Hepatocyte (in vitro differentiated cells): ENCODE measurements at regions not wholly inside any gene's neighbourhood (a gene's known extent, or its start where the extent isn't known, plus 50 kb on each side); places are given as distances from the start of the nearest gene placed in this dataset.

Experiments used
- DNase-seq: peaks from one replicate; pipeline ENCODE4 v3.0.0-alpha.2; 2016; ENCODE audit warnings: low spot score
- H2AFZ ChIP-seq: fragments of 200-600 bp; sonication (generic); 2 replicates; pipeline ENCODE4 v1.6.0; 2016; ENCODE audit warnings: antibody characterized with exemption, mild to moderate bottlenecking
- H3K27ac ChIP-seq: fragments of 200-600 bp; sonication (generic); 2 replicates; pipeline ENCODE4 v1.5.1; 2016; ENCODE audit warnings: mild to moderate bottlenecking
- H3K27me3 ChIP-seq: fragments of 200-600 bp; sonication (generic); 2 replicates; pipeline ENCODE4 v1.6.1; 2016
- H3K36me3 ChIP-seq: fragments of 200-600 bp; sonication (generic); replicated peaks from 2 replicates; pipeline ENCODE4 v1.5.1; 2016; ENCODE audit warnings: low read depth; ENCODE audit not compliant: insufficient read depth
- H3K4me1 ChIP-seq: fragments of 200-600 bp; sonication (generic); 2 replicates; pipeline ENCODE4 v1.5.1; 2016; ENCODE audit warnings: mild to moderate bottlenecking, moderate library complexity; ENCODE audit not compliant: insufficient read depth
- H3K4me2 ChIP-seq: fragments of 200-600 bp; sonication (generic); 2 replicates; pipeline ENCODE4 v1.6.0; 2016
- H3K4me3 ChIP-seq: fragments of 200-600 bp; sonication (generic); 2 replicates; pipeline ENCODE4 v1.5.1; 2016; ENCODE audit warnings: mild to moderate bottlenecking
- H3K79me2 ChIP-seq: fragments of 200-600 bp; sonication (generic); 2 replicates; pipeline ENCODE4 v1.6.0; 2017; ENCODE audit warnings: mild to moderate bottlenecking
- H3K9me2 ChIP-seq: fragments of 200-600 bp; sonication (generic); replicated peaks from 2 replicates; pipeline ENCODE4 v1.6.0; 2017; ENCODE audit warnings: mild to moderate bottlenecking; ENCODE audit not compliant: insufficient read depth
- H3K9me3 ChIP-seq: fragments of 200-600 bp; sonication (generic); 2 replicates; pipeline ENCODE4 v1.5.1; 2016; ENCODE audit warnings: low read depth, mild to moderate bottlenecking
- H4K20me1 ChIP-seq: fragments of 200-600 bp; sonication (generic); 2 replicates; pipeline ENCODE4 v1.6.0; 2016; ENCODE audit warnings: mild to moderate bottlenecking; ENCODE audit not compliant: insufficient read depth, poor library complexity, severe bottlenecking
- EZH2 ChIP-seq: fragments of 200-600 bp; sonication (generic); IDR thresholded peaks from 2 replicates; pipeline ENCODE4 v1.6.1; 2016; ENCODE audit warnings: antibody characterized with exemption, mild to moderate bottlenecking, borderline replicate concordance
- EZH2phosphoT487 ChIP-seq: fragments of 200-600 bp; sonication (generic); IDR thresholded peaks from one replicate; pipeline ENCODE4 v1.6.1; 2018; ENCODE audit warnings: antibody characterized with exemption, mild to moderate bottlenecking, low read depth, moderate library complexity; ENCODE audit not compliant: unreplicated experiment, severe bottlenecking
- WGBS: methylation state at CpG from one replicate; pipeline ENCODE4 v1.1.6; 2016; ENCODE audit warnings: low lambda C conversion rate; ENCODE audit errors: missing lambda C conversion rate; 5-methylcytosine and 5-hydroxymethylcytosine counted together
- TF ChIP-seq, protein P1 (sequence below): fragments of 200-600 bp; sonication (generic); IDR thresholded peaks from 2 replicates; pipeline ENCODE4 v1.5.1; 2016; ENCODE audit warnings: antibody characterized with exemption, mild to moderate bottlenecking; ENCODE audit not compliant: poor library complexity

DNA sequence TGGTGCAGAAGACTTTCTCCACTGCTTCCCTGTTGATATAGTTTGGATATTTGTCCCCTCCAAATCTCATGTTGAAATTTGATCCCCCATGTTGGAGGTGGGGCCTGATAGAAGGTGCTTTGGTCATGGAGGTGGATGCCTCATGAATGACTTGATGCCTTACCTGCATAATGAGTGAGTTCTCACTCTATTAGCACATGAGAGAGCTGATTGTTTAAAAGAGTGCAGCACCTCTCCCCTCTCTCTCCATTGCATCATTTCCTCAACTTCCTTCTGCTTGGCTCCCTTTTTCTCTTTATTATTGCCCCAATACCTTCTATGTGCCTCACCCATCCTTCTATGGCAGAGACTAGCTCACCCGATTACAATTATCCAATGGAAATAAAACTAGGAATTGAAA, 90.8 kb upstream of the COX10 start:
- DNase-seq = no peak
- no peak overlapping the region for H2AFZ ChIP-seq
- H3K4me3 ChIP-seq = no peak overlapping the region
- no peaks in the 10 kb centered on the region for H3K27me3 ChIP-seq
- no peak overlapping the region for H3K4me2 ChIP-seq
- no peaks in the 10 kb centered on the region for H3K79me2 ChIP-seq
- WGBS = 87% methylated on average over 1 of the region's 1 CpG
- no peaks in the 10 kb centered on the region for H4K20me1 ChIP-seq
- no peaks in the 10 kb centered on the region for H3K4me1 ChIP-seq
- no peak overlapping the region for H3K27ac ChIP-seq
- H3K9me3 ChIP-seq = no peaks in the 10 kb centered on the region
- TF ChIP-seq EZH2phosphoT487 (no peak), EZH2 (no peak)
- TF ChIP-seq, protein P1, sequence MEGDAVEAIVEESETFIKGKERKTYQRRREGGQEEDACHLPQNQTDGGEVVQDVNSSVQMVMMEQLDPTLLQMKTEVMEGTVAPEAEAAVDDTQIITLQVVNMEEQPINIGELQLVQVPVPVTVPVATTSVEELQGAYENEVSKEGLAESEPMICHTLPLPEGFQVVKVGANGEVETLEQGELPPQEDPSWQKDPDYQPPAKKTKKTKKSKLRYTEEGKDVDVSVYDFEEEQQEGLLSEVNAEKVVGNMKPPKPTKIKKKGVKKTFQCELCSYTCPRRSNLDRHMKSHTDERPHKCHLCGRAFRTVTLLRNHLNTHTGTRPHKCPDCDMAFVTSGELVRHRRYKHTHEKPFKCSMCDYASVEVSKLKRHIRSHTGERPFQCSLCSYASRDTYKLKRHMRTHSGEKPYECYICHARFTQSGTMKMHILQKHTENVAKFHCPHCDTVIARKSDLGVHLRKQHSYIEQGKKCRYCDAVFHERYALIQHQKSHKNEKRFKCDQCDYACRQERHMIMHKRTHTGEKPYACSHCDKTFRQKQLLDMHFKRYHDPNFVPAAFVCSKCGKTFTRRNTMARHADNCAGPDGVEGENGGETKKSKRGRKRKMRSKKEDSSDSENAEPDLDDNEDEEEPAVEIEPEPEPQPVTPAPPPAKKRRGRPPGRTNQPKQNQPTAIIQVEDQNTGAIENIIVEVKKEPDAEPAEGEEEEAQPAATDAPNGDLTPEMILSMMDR = no peak
- no peaks in the 10 kb centered on the region for H3K9me2 ChIP-seq
- no peaks in the 10 kb centered on the region for H3K36me3 ChIP-seq

DNA sequence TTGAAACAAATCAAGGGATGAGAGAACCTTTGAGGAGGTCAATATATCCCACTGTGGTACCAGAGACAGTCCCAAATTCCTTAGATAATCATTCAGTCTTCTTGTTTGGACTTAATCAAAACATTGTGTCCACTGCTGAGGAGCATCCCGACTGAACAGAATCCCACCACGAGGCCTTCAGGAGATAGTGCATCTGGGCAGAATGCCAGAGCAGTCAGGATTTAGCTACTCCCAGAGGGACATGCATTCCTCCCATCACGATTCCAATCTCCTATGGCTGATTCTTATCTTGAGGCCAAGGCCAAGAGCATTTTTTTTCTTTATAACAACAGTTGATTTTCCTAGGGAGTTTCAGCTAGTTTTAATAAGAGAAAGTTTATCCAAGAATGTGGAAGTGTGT, 87.4 kb upstream of the COX10 start:
- H3K4me3 ChIP-seq = no peak overlapping the region
- no peaks in the 10 kb centered on the region for H3K36me3 ChIP-seq
- no peak overlapping the region for H2AFZ ChIP-seq
- no peaks in the 10 kb centered on the region for H3K27me3 ChIP-seq
- no peaks in the 10 kb centered on the region for H3K4me1 ChIP-seq
- TF ChIP-seq EZH2phosphoT487 = no peak
- no peak for TF ChIP-seq EZH2
- TF ChIP-seq, protein P1 = no peak
- no peaks in the 10 kb centered on the region for H3K9me2 ChIP-seq
- no peak overlapping the region for H3K4me2 ChIP-seq
- H3K79me2 ChIP-seq = no peaks in the 10 kb centered on the region
- H3K9me3 ChIP-seq = no peaks in the 10 kb centered on the region
- no peak for DNase-seq
- H3K27ac ChIP-seq = no peak overlapping the region
- H4K20me1 ChIP-seq = no peaks in the 10 kb centered on the region
- 43% methylated on average over 3 of the region's 3 CpGs for WGBS

DNA sequence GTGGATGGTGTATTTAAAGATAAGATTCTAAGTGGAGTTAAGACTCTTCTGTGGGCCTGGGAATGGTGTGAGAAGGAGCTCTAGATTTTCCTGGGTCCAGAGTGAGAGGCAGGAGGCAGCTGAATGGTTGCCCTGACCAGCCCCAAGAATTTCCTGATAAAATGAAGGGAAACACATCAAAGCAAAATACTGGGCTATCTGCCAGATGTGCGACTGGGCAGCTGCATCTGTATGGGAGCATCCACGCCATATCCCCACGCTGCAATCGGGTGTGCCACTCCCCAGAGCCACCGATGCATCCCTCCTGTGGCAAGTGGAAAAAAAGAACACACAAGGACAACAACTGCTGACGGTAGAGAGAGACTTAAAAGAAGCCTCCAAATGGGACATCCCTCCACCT, 84.3 kb upstream of the COX10 start:
- Histone ChIP-seq H3K79me2 (no peaks in the 10 kb centered on the region), H3K4me2 (no peak overlapping the region), H4K20me1 (no peaks in the 10 kb centered on the region), H3K27me3 (no peaks in the 10 kb centered on the region), H3K9me3 (no peaks in the 10 kb centered on the region), H3K36me3 (no peaks in the 10 kb centered on the region), H3K4me1 (no peaks in the 10 kb centered on the region), H3K4me3 (no peak overlapping the region), H2AFZ (no peak overlapping the region), H3K9me2 (no peaks in the 10 kb centered on the region), H3K27ac (no peak overlapping the region)
- DNase-seq = no peak
- TF ChIP-seq EZH2phosphoT487 = no peak
- no peak for TF ChIP-seq EZH2
- TF ChIP-seq, protein P1 = no peak
- 87% methylated on average over 5 of the region's 6 CpGs for WGBS

DNA sequence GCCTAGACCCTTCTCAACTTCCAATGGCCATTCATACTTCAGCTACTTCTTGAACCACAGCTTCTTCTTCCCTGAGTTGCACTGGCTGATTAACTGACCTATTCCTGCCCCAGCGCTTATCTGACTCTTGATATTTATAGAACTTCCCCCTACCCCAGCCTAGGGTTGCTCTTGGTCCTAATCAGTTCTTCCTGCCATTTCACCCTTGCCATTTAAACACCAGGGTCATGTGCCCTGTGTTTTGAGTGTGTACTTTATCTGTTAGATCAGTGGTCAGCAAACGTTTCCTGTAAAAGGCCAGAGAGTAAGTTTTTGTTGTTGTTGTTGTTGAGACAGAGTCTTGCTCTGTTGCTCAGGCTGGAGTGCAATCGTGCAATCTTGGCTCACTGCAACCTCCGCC, 82.4 kb upstream of the COX10 start:
- 78% methylated on average over 4 of the region's 4 CpGs for WGBS
- Histone ChIP-seq H4K20me1 (no peaks in the 10 kb centered on the region), H3K27ac (no peak overlapping the region), H3K4me2 (no peak overlapping the region), H3K79me2 (no peaks in the 10 kb centered on the region), H2AFZ (no peak overlapping the region), H3K9me3 (no peaks in the 10 kb centered on the region), H3K36me3 (no peaks in the 10 kb centered on the region), H3K4me3 (no peak overlapping the region), H3K9me2 (no peaks in the 10 kb centered on the region), H3K4me1 (no peaks in the 10 kb centered on the region), H3K27me3 (no peaks in the 10 kb centered on the region)
- no peak for TF ChIP-seq EZH2phosphoT487
- TF ChIP-seq, protein P1 = no peak
- no peak for TF ChIP-seq EZH2
- DNase-seq = no peak
